Lower leg skin (tissue), 4 donors: ENCODE measurements at regions not wholly inside any gene's neighbourhood (a gene's known extent, or its start where the extent isn't known, plus 50 kb on each side); places are given as distances from the start of the nearest gene placed in this dataset.
"Not testable (repeated sequence)": the region's sequence is repeated elsewhere in the genome, so short reads cannot be mapped to it uniquely, and the experiment has no call there.

ENCODE experiments used
- DNase-seq, 2 donors: peaks; one replicate each; pipeline ENCODE4 v3.0.0-alpha.2; 2019; ENCODE audit warnings: low spot score in 2 of 2
- H3K4me3 ChIP-seq: fragments of 200-600 bp; sonication (generic); 2 replicates; pipeline ENCODE4 v1.5.1; 2017; ENCODE audit warnings: mild to moderate bottlenecking, low read depth; ENCODE audit not compliant: poor library complexity, severe bottlenecking
- POLR2A ChIP-seq, 2 donors: fragments of 450-650 bp; IDR thresholded peaks; one replicate each; pipeline ENCODE4 v1.6.1; 2016 to 2017; ENCODE audit warnings: antibody characterized with exemption in 2 of 2, mild to moderate bottlenecking in 1 of 2, moderate library complexity in 1 of 2
- WGBS, 2 donors: methylation state at CpG; one replicate each; pipeline ENCODE4 v1.1.5; 2018; 5-methylcytosine and 5-hydroxymethylcytosine counted together
- intact Hi-C: fragments of 100-400 bp; cut with DNase I; formaldehyde crosslinking; loops from one replicate; pipeline ENCODE4 v1.15.0; 2023; ENCODE audit warnings: low total_unique reads
- TF ChIP-seq, protein P1 (sequence below), 3 donors: fragments of 450-650 bp; IDR thresholded peaks; one replicate each; pipeline ENCODE4 v1.5.1; 2016; ENCODE audit warnings: antibody characterized with exemption in 3 of 3, mild to moderate bottlenecking in 3 of 3, moderate library complexity in 2 of 3

DNA sequence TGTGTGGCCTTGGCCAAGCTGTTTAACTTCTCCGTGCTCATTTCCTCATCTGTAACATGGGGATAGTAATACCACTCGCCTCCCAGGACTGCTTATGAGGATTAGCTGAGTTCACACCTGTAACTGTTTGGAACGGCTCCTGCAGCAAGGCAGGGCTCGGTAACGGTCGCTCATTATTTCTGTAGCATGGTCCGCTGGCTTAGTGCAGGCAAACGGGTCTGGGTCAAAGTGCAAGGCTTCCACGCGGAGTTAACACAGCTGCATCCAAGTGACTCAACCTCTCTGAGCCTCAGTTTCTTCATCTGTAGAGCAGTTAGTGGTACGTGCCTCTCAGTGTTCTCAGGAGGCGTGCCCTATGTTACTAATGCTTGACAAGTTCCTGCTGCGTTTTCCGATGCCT lies 94.3 kb upstream of the YWHAQ start:
- WGBS, 2 donors, result 90 to 91% methylated on average over 14 of the region's 14 CpGs
- intact Hi-C loops, result no loop called here
- no peak overlapping the region for H3K4me3 ChIP-seq
- TF ChIP-seq, protein P1, sequence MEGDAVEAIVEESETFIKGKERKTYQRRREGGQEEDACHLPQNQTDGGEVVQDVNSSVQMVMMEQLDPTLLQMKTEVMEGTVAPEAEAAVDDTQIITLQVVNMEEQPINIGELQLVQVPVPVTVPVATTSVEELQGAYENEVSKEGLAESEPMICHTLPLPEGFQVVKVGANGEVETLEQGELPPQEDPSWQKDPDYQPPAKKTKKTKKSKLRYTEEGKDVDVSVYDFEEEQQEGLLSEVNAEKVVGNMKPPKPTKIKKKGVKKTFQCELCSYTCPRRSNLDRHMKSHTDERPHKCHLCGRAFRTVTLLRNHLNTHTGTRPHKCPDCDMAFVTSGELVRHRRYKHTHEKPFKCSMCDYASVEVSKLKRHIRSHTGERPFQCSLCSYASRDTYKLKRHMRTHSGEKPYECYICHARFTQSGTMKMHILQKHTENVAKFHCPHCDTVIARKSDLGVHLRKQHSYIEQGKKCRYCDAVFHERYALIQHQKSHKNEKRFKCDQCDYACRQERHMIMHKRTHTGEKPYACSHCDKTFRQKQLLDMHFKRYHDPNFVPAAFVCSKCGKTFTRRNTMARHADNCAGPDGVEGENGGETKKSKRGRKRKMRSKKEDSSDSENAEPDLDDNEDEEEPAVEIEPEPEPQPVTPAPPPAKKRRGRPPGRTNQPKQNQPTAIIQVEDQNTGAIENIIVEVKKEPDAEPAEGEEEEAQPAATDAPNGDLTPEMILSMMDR (IDR thresholded peaks at IDR 0.05), result no peak
- TF ChIP-seq POLR2A (IDR thresholded peaks at IDR 0.05), result no peak
- no peak for DNase-seq

DNA sequence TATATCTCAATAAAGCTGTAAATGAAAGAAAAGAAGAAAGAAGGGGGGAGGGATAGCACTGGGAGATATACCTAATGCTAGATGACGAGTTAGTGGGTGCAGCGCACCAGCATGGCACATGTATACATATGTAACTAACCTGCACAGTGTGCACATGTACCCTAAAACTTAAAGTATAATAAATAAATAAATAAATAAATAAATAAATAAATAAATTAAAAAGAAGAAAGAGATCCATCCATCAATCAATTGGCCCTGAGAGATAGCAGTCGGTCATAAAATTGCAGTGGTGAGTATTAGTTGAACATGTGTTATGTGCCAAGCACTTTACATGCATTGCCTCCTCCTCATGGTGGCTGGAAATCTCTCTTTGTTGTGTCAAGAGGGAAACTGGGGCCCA lies 95.2 kb upstream of the YWHAQ start:
- 96 to 97% methylated on average over 3 of the region's 3 CpGs for WGBS, 2 donors
- H3K4me3 ChIP-seq, intact Hi-C loops, DNase-seq: not testable (repeated sequence)

DNA sequence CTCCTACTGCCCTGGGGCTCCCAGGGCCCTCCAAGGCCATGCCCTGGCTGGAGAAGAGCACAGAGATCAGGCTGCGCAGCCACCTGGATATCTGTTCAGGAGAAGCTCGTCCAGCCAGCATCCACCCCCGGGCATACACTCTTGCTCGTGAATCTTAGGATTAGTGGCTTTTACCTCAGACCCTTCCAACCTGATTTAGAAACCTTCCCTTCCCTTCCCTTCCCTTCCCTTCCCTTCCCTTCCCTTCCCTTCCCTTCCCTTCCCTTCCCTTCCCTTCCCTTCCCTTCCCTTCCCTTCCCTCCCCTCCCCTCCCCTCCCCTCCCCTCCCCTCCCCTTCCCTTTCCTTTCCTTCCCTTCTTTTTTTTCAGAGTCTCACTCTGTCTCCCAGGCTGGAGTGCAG lies 99.7 kb upstream of the YWHAQ start:
- H3K4me3 ChIP-seq, DNase-seq: not testable (repeated sequence)
- WGBS, 2 donors, result 79 to 83% methylated on average over 4 of the region's 4 CpGs
- intact Hi-C loops, result loop anchor here (10.0 kb wide), 1 partner anchor 376 kb away; no protein-coding TSS in a partner anchor

DNA sequence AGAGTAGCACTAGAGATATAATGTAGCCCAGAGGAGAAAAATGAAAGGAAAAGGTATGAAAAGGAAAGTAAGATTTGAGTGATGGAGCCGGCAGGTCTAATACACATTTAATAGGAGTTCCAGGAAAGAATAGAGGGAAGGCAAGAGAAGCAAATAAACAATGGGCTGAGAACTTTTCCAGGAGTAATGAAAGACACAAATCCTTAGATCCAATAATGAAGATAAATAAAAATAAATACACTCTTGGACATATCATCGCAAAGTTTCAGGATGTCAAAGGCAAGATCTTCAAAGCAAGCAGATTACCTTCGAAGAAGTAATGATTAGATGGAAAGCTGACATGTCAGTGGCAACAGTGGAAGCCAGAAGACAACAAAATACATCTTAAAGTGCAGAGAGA lies 102.0 kb upstream of the YWHAQ start:
- intact Hi-C loops, result loop anchor here (10.0 kb wide), 1 partner anchor 378 kb away; no protein-coding TSS in a partner anchor
- TF ChIP-seq POLR2A (IDR thresholded peaks at IDR 0.05), result no peak
- TF ChIP-seq, protein P1 (IDR thresholded peaks at IDR 0.05), result no peak
- 96% methylated on average over 3 of the region's 3 CpGs for WGBS, 2 donors

DNA sequence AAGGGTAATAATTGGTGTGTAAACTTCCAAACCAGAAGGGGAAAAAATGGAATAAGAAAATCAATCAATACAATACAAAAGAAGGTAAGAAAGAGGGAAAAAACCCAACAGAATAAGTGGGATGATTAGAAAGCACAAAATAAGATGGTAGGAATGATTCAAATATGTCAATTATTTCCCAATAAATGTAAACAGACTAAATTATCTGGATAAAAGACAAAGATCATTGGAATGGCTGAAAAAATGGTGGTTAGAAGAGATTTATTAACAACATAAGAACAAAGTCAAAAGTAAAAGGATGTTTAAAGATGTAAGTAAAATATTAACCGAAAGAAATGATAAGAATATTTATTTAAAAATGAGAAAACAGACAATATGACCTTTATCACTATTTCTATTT lies 103.5 kb upstream of the YWHAQ start:
- intact Hi-C loops, result loop anchor here (10.0 kb wide), 1 partner anchor 380 kb away; no protein-coding TSS in a partner anchor
- DNase-seq, result no peak
- no peak overlapping the region for H3K4me3 ChIP-seq
- TF ChIP-seq, protein P1 (IDR thresholded peaks at IDR 0.05), result no peak
- no peak for TF ChIP-seq POLR2A (IDR thresholded peaks at IDR 0.05)
- 94 to 97% methylated on average over 1 of the region's 1 CpG for WGBS, 2 donors

More for the DNA sequence above, 102.0 kb upstream of the YWHAQ start:
- H3K4me3 ChIP-seq, result no peak overlapping the region
- DNase-seq, result no peak

DNA sequence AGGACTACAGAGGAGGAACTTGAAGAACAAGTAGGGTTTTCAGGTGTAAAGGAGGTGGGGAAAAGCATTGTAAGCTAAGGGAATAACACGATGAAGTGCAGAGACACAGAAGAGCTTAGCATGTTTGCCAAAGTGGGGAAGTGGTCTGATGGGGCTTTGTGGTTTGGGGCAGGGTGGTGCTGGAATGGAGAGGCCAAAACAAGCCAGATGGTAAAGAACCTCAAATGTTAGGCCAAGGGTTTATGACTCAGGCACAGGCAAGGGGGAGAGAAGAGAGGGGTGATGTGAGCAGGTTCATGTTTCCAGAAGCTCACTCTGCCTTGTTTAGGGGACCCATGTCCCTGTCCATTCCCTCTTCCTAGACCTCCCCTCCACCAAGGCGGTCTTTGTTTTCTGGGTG lies 104.5 kb upstream of the YWHAQ start:
- TF ChIP-seq, protein P1 (IDR thresholded peaks at IDR 0.05), result no peak
- TF ChIP-seq POLR2A (IDR thresholded peaks at IDR 0.05), result no peak
- 86 to 94% methylated on average over 2 of the region's 2 CpGs for WGBS, 2 donors
- H3K4me3 ChIP-seq, result no peak overlapping the region
- intact Hi-C loops, result loop anchor here (10.0 kb wide), 1 partner anchor 381 kb away; no protein-coding TSS in a partner anchor
- no peak for DNase-seq

DNA sequence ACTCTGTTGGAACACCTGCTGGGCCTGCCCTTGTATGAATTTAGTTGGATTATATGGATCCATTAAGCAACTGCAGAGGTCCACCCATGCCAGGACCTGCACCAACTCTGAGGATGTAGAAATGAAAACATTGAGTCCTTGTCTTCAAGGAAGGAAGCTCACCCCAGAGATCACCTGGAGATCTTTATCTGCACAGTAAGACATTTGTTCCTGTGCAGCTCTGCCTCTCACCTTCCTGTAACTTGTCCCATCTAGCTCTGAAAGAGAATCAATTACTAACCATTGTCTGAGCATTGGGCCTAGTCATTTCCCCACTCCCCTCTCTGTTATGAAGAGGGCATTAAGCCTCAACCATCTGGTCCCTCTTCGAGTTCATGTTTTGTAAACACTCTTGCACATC lies 105.2 kb upstream of the YWHAQ start:
- no peak overlapping the region for H3K4me3 ChIP-seq
- 78 to 81% methylated on average over 1 of the region's 1 CpG for WGBS, 2 donors
- intact Hi-C loops, result loop anchor here (10.0 kb wide), 1 partner anchor 381 kb away; no protein-coding TSS in a partner anchor
- TF ChIP-seq POLR2A (IDR thresholded peaks at IDR 0.05), result no peak
- TF ChIP-seq, protein P1 (IDR thresholded peaks at IDR 0.05), result no peak
- no peak for DNase-seq
